ENCODE measurements at regions not wholly inside any gene's neighbourhood (a gene's known extent, or its start where the extent isn't known, plus 50 kb on each side); places are given as distances from the start of the nearest gene placed in this dataset.

DNA sequence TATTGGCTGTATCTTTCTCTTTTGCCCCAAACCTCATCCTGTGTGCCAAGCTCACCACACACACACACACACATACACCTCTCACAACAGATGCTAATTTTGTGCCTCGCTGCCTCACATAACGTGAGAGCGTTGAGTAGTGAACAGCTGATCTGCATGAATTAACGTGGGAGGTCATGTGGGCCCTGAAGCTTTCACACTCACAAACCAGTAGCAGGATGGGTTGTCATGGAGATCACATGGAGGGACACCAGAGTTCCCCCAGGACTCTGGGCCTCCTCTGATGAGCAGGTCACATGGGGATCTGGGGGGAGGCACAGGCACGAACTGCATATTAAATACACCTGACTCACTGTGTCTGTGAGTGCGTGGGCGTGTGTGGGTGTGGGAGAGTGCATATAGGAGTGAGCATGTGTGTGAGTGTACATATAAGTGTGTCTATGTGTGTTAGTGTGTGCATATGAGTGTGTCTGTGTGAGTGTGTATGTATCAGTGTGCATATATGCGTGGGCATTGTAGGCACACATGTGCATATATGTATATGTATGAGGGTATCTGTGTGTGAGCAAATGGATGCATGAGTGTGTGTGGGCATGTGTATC lies 62.7 kb upstream of the SULF2 start:
- TF ChIP-seq, protein P1, sequence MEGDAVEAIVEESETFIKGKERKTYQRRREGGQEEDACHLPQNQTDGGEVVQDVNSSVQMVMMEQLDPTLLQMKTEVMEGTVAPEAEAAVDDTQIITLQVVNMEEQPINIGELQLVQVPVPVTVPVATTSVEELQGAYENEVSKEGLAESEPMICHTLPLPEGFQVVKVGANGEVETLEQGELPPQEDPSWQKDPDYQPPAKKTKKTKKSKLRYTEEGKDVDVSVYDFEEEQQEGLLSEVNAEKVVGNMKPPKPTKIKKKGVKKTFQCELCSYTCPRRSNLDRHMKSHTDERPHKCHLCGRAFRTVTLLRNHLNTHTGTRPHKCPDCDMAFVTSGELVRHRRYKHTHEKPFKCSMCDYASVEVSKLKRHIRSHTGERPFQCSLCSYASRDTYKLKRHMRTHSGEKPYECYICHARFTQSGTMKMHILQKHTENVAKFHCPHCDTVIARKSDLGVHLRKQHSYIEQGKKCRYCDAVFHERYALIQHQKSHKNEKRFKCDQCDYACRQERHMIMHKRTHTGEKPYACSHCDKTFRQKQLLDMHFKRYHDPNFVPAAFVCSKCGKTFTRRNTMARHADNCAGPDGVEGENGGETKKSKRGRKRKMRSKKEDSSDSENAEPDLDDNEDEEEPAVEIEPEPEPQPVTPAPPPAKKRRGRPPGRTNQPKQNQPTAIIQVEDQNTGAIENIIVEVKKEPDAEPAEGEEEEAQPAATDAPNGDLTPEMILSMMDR (IDR thresholded peaks at IDR 0.05), result no peak
- TF ChIP-seq POLR2A (IDR thresholded peaks at IDR 0.05; ENCODE audit: low read depth), result no peak
